Trophoblast cell (in vitro differentiated cells and primary cell): ENCODE measurements at regions not wholly inside any gene's neighbourhood (a gene's known extent, or its start where the extent isn't known, plus 50 kb on each side); places are given as distances from the start of the nearest gene placed in this dataset.

ENCODE experiments used
- DNase-seq, 2 donors: peaks; one replicate each; pipeline ENCODE4 v3.0.0-alpha.2; 2016
- H2AFZ ChIP-seq: 2 replicates; pipeline ENCODE4 v1.6.1; 2013; ENCODE audit warnings: low read length, moderate library complexity, mild to moderate bottlenecking; ENCODE audit not compliant: insufficient read depth, poor library complexity
- H2AK5ac ChIP-seq: 2 replicates; pipeline ENCODE4 v1.6.1; 2013; ENCODE audit warnings: mild to moderate bottlenecking, low read length
- H2BK120ac ChIP-seq: 2 replicates; pipeline ENCODE4 v1.6.1; 2013; ENCODE audit warnings: low read length, mild to moderate bottlenecking, moderate library complexity; ENCODE audit not compliant: insufficient read depth, poor library complexity
- H2BK12ac ChIP-seq: 2 replicates; pipeline ENCODE4 v1.6.1; 2013; ENCODE audit warnings: mild to moderate bottlenecking, low read length, moderate library complexity
- H2BK5ac ChIP-seq: 2 replicates; pipeline ENCODE4 v1.6.1; 2013; ENCODE audit warnings: low read length, low read depth, moderate library complexity, mild to moderate bottlenecking; ENCODE audit not compliant: poor library complexity
- H3K14ac ChIP-seq: 2 replicates; pipeline ENCODE4 v1.6.1; 2013; ENCODE audit warnings: mild to moderate bottlenecking, low read length
- H3K18ac ChIP-seq: 2 replicates; pipeline ENCODE4 v1.6.1; 2013; ENCODE audit warnings: mild to moderate bottlenecking, low read length
- H3K23ac ChIP-seq: 2 replicates; pipeline ENCODE4 v1.6.1; 2013; ENCODE audit warnings: low read length
- H3K27ac ChIP-seq: 2 replicates; pipeline ENCODE4 v1.5.1; 2013; ENCODE audit warnings: low read depth, mild to moderate bottlenecking, inconsistent platforms, low read length, moderate library complexity
- H3K27me3 ChIP-seq: 2 replicates; pipeline ENCODE4 v1.6.1; 2013; ENCODE audit warnings: inconsistent platforms, mild to moderate bottlenecking, low read length, moderate library complexity; ENCODE audit not compliant: insufficient read depth
- H3K36me3 ChIP-seq, 2 experiments: 1 replicate in 1 of 2; 2 replicates in 1 of 2; pipeline ENCODE4 v1.6.1; 2013; ENCODE audit warnings: low read length in 2 of 2, mild to moderate bottlenecking in 2 of 2, moderate library complexity in 1 of 2; ENCODE audit not compliant: insufficient read depth in 2 of 2, control insufficient read depth in 1 of 2
- H3K4ac ChIP-seq: 2 replicates; pipeline ENCODE4 v1.6.1; 2013; ENCODE audit warnings: low read depth, mild to moderate bottlenecking, low read length, moderate library complexity
- H3K4me1 ChIP-seq, 2 experiments: 1 replicate in 1 of 2; 2 replicates in 1 of 2; pipeline ENCODE4 v1.6.1; 2013; ENCODE audit warnings: low read length in 2 of 2, mild to moderate bottlenecking in 2 of 2, moderate library complexity in 1 of 2; ENCODE audit not compliant: insufficient read depth in 2 of 2, control insufficient read depth in 1 of 2
- H3K4me2 ChIP-seq: 2 replicates; pipeline ENCODE4 v1.6.1; 2013; ENCODE audit warnings: inconsistent platforms, mild to moderate bottlenecking, low read length, moderate library complexity
- H3K4me3 ChIP-seq: 2 replicates; pipeline ENCODE4 v1.5.1; 2013; ENCODE audit warnings: mild to moderate bottlenecking, low read depth, low read length, inconsistent platforms
- H3K79me1 ChIP-seq: one replicate; pipeline ENCODE4 v1.6.1; 2013; ENCODE audit warnings: low read length
- H3K79me2 ChIP-seq: 2 replicates; pipeline ENCODE4 v1.6.1; 2013; ENCODE audit warnings: low read length, mild to moderate bottlenecking; ENCODE audit not compliant: control insufficient read depth, insufficient read depth, poor library complexity
- H3K9ac ChIP-seq: 2 replicates; pipeline ENCODE4 v1.6.1; 2013; ENCODE audit warnings: mild to moderate bottlenecking, low read length
- H3K9me3 ChIP-seq: 2 replicates; pipeline ENCODE4 v1.6.1; 2013; ENCODE audit warnings: low read depth, mild to moderate bottlenecking, control low read depth, inconsistent platforms, low read length; ENCODE audit not compliant: insufficient read depth
- H4K12ac ChIP-seq: 2 replicates; pipeline ENCODE4 v1.6.1; 2013; ENCODE audit warnings: low read depth, mild to moderate bottlenecking, low read length, moderate library complexity
- H4K8ac ChIP-seq: 2 replicates; pipeline ENCODE4 v1.6.1; 2013; ENCODE audit warnings: low read depth, mild to moderate bottlenecking, low read length, moderate library complexity
- H4K91ac ChIP-seq: one replicate; pipeline ENCODE4 v1.6.1; 2013; ENCODE audit warnings: low read depth, mild to moderate bottlenecking, low read length, moderate library complexity
- WGBS: extraction: QIAGEN DNeasy Blood & Tissue Kit; methylation state at CpG from one replicate; pipeline ENCODE4 v1.1.7; 2013; ENCODE audit warnings: missing lambda C conversion rate; ENCODE audit not compliant: insufficient read length, insufficient coverage; ENCODE audit errors: extremely low coverage; 5-methylcytosine and 5-hydroxymethylcytosine counted together

DNA sequence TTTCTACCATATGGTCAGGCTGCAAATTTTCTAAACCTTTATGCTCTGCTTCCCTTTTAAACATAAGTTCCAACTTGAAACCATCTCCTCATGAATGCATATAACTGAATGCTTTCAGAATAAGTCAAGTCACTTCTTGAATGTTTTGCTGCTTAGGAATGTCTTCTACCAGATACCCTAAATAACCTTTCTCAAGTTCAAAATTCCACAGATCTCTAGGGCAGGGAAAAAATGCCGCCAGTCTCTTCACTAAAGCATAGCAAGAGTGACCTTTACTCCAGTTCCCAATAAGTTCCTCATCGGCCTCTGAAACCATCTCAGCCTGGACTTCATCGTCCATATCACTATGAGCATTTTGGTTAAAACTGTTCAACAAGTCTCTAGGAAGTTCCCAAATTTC, 1011.2 kb upstream of the CITED2 start:
- peaks cover 7% of the 10 kb centered on the region for H3K9me3 ChIP-seq
- peak; percentile 7 to 83 for DNase-seq
- H3K18ac ChIP-seq, result no peak overlapping the region
- H4K12ac ChIP-seq, result no peak overlapping the region
- no peaks in the 10 kb centered on the region for H3K4me1 ChIP-seq
- H3K27me3 ChIP-seq, result no peaks in the 10 kb centered on the region
- peaks cover 3% of the 10 kb centered on the region in 2 experiments for H3K36me3 ChIP-seq
- no CpG with 5 or more reads among the region's 3 CpGs for WGBS
- no peak overlapping the region for H2BK12ac ChIP-seq
- H3K4me3 ChIP-seq, result no peak overlapping the region
- no peak overlapping the region for H3K14ac ChIP-seq
- no peak overlapping the region for H2BK120ac ChIP-seq
- no peaks in the 10 kb centered on the region for H3K79me1 ChIP-seq
- H4K8ac ChIP-seq, result no peak overlapping the region
- H3K4ac ChIP-seq, result no peak overlapping the region
- H3K4me2 ChIP-seq, result no peak overlapping the region
- no peak overlapping the region for H3K9ac ChIP-seq
- no peak overlapping the region for H3K23ac ChIP-seq
- H2AK5ac ChIP-seq, result no peak overlapping the region
- H2AFZ ChIP-seq, result no peak overlapping the region
- H3K79me2 ChIP-seq, result no peaks in the 10 kb centered on the region
- no peak overlapping the region for H2BK5ac ChIP-seq
- H3K27ac ChIP-seq, result no peak overlapping the region
- H4K91ac ChIP-seq, result no peak overlapping the region

DNA sequence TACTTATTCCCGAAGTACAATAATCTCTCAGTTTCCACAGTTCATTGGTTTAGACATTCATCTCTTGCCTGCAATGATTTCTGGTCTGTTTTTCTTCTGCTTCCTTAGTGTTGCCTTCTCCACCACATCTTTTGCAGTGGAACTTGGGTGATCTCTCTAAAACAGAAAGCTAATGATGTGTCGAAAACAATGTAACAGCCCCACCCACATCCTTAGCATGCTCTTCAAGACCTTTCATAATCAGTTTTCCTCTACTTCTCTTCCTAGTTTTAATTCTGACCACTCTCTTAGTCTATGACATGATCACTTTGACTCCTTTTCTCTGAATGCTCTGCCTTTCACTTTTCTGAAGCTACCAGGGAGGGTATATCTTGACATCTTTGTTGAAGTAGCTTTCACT, 1007.9 kb upstream of the CITED2 start:
- WGBS, result no CpG with 5 or more reads among the region's 2 CpGs
- no peak overlapping the region for H2AFZ ChIP-seq
- H3K79me2 ChIP-seq, result no peaks in the 10 kb centered on the region
- H4K8ac ChIP-seq, result no peak overlapping the region
- H3K23ac ChIP-seq, result no peak overlapping the region
- H3K36me3 ChIP-seq, result peaks cover 3% of the 10 kb centered on the region in 2 experiments
- no peak for DNase-seq
- H3K9me3 ChIP-seq, result peaks cover 7% of the 10 kb centered on the region
- no peak overlapping the region for H4K91ac ChIP-seq
- no peak overlapping the region for H4K12ac ChIP-seq
- no peak overlapping the region for H3K4me3 ChIP-seq
- no peak overlapping the region for H2BK5ac ChIP-seq
- H3K18ac ChIP-seq, result no peak overlapping the region
- no peak overlapping the region for H2AK5ac ChIP-seq
- no peak overlapping the region for H3K14ac ChIP-seq
- H2BK120ac ChIP-seq, result no peak overlapping the region
- H3K27me3 ChIP-seq, result no peaks in the 10 kb centered on the region
- no peaks in the 10 kb centered on the region for H3K79me1 ChIP-seq
- no peak overlapping the region for H3K4me2 ChIP-seq
- no peak overlapping the region for H2BK12ac ChIP-seq
- no peaks in the 10 kb centered on the region for H3K4me1 ChIP-seq
- H3K4ac ChIP-seq, result no peak overlapping the region
- H3K9ac ChIP-seq, result no peak overlapping the region
- H3K27ac ChIP-seq, result no peak overlapping the region

DNA sequence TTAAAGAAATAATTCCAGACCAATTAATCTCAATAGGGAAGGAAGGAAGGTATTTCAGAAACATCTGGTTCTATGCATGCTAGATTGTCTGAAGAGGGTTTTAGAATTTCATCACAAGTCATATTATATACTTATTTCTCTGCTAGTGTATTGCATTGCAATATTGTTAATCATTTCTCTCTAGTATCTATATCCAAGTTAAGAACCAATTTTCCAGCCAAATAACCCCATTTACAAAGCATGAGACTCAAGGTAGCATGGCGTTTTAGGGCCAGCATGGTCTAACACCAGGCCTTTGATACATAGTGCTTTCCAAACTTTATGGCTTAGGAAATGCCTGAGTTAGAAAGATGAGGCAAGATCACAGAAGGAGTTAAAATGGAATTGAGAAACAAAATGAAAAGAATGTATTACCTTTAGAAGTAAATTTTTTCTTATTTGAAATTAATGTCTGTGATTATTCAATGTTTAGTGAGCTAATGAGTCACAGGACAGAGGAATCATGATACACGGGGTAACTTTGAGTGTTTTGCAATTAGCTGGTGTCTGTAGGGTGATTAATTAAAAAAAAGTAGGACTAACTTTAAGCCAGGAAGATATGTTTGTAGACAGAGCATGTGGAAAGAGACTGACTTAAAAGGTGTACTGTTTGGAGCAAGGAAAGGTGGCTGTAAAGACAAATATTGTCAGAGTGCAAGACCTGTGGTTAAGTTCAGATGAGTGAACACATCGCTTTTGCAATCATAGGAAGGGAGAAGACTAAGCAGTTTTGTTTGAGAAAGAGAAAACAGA, 1006.2 kb upstream of the CITED2 start:
- H2BK12ac ChIP-seq, result no peak overlapping the region
- H2BK5ac ChIP-seq, result no peak overlapping the region
- H3K27me3 ChIP-seq, result no peaks in the 10 kb centered on the region
- no peak overlapping the region for H3K4me2 ChIP-seq
- no peak overlapping the region for H3K4me3 ChIP-seq
- H3K9ac ChIP-seq, result no peak overlapping the region
- H2AFZ ChIP-seq, result no peak overlapping the region
- H4K12ac ChIP-seq, result no peak overlapping the region
- H3K79me1 ChIP-seq, result no peaks in the 10 kb centered on the region
- H3K14ac ChIP-seq, result no peak overlapping the region
- no peak overlapping the region for H3K4ac ChIP-seq
- H3K9me3 ChIP-seq, result peaks cover 7% of the 10 kb centered on the region
- no peak overlapping the region for H2AK5ac ChIP-seq
- no CpG with 5 or more reads among the region's 3 CpGs for WGBS
- H3K23ac ChIP-seq, result no peak overlapping the region
- no peak overlapping the region for H3K27ac ChIP-seq
- H3K79me2 ChIP-seq, result no peaks in the 10 kb centered on the region
- H2BK120ac ChIP-seq, result no peak overlapping the region
- H3K36me3 ChIP-seq, result peaks cover 3% of the 10 kb centered on the region in 2 experiments
- no peaks in the 10 kb centered on the region for H3K4me1 ChIP-seq
- H4K8ac ChIP-seq, result no peak overlapping the region
- peak in 1 of 2 donors; percentile 8 for DNase-seq
- no peak overlapping the region for H3K18ac ChIP-seq
- H4K91ac ChIP-seq, result no peak overlapping the region

DNA sequence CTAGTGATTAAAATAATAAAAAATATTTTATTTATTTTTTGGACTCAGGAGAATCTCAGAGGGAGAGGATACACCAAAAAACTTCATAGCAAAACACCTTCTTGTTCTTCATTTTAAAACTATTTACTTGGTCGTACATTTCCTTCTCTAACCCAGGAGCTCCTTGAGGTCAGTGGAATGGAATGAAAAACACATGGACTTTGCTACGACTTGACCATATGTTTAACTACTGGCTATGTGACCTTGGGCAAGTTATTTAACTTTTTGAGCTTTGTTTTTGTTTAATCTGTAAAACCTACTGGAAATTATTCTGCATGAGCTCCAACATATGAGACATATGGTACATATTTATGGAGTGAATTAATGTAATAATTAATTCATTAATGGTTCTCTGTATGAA, 1005.5 kb upstream of the CITED2 start:
- peak in 1 of 2 donors; percentile 16 for DNase-seq
- H3K4me1 ChIP-seq, result no peaks in the 10 kb centered on the region
- H2AFZ ChIP-seq, result no peak overlapping the region
- no peak overlapping the region for H4K8ac ChIP-seq
- no peaks in the 10 kb centered on the region for H3K79me1 ChIP-seq
- no CpG with 5 or more reads among the region's 2 CpGs for WGBS
- H4K91ac ChIP-seq, result no peak overlapping the region
- no peaks in the 10 kb centered on the region for H3K27me3 ChIP-seq
- no peak overlapping the region for H2AK5ac ChIP-seq
- H3K9me3 ChIP-seq, result peaks cover 2% of the 10 kb centered on the region
- no peak overlapping the region for H3K27ac ChIP-seq
- no peak overlapping the region for H4K12ac ChIP-seq
- no peak overlapping the region for H2BK120ac ChIP-seq
- no peak overlapping the region for H3K4me2 ChIP-seq
- H3K4me3 ChIP-seq, result no peak overlapping the region
- H3K23ac ChIP-seq, result no peak overlapping the region
- H2BK5ac ChIP-seq, result no peak overlapping the region
- no peak overlapping the region for H3K18ac ChIP-seq
- H3K79me2 ChIP-seq, result no peaks in the 10 kb centered on the region
- H2BK12ac ChIP-seq, result no peak overlapping the region
- H3K36me3 ChIP-seq, result no peaks in the 10 kb centered on the region
- no peak overlapping the region for H3K9ac ChIP-seq
- H3K14ac ChIP-seq, result no peak overlapping the region
- no peak overlapping the region for H3K4ac ChIP-seq
